ENCODE measurements at regions not wholly inside any gene's neighbourhood (a gene's known extent, or its start where the extent isn't known, plus 50 kb on each side); places are given as distances from the start of the nearest gene placed in this dataset.
A peak's percentile ranks its signal among the peaks of the same experiment; 100 is the strongest.
"Not testable (repeated sequence)": the region's sequence is repeated elsewhere in the genome, so short reads cannot be mapped to it uniquely, and the experiment has no call there.

DNA sequence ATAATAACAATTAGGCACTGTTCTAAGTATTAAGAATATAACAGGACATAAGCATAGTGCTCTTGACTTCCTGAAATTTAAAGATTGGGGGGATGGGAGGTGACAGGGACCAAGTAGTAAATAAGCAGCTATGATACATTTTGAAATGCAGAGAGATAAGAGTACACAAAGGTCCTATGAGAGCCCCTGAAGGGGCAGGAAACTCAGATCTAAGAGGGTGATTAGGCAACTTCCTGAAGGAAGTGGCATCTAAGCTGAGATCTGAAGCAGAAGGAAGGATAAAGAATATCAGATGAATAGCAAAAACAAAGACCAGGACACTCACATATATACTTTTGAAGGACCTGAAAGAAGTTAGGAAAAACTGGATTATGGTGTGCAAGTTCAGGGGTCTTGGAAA is 415.2 kb upstream of the FRG2C start:
- no peak for DNase-seq

DNA sequence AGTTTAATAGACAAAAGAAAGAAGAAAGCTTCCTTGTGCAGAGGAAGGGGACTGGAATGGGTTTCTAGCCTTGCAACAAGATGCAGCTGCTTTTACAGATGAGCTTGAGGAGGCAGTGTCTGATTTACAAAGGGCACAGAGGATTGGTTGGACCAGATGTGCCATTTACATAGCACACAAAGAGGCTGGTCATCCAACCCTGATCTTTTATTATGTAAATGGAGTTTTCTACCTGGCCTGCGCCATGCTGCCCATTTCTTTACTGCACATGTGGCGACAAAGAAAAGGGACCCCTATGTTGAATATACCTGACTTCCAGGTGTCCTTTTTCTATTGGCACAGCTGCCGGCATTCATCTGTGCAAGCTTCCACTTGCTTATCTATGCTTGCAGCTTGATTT is 409.4 kb upstream of the FRG2C start:
- DNase-seq, result peak; percentile 52

DNA sequence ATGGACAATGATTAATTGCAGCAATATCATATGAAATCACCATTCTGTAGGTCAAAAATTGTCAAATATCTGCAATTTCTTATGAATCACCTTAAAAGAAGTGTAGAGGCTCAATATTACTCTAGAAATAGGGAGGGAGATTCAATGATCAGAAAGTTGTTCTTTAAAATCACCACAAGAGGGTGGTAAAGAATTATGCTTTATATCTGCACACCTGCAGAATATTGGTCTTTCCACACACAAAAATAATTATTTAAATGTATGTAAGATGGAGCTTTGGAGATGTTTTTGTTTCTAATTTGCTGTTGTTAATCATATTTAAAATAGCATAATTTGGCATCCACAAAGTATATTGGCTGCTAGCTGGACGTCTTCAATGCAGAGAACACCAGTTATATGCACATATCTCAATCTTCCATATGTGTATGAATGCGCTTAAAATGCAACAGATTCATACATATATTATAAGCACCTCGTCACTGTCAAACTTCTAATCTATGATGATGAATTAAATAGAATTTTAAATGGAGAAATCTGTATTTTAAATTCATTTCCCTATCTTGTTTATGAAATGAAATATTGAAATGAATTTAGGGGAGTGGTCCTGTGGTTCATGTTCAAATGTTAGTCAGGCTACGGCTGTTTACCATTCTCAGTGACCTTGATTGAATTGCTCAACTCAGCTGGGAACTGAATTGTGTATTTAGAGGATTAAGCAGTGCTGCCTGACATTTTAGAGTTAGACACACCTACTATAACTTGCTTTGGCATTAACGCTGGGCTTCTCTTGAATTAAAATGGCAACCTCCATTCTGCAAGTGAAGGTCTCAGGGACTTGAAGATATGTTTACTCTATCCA is 405.1 kb upstream of the FRG2C start:
- DNase-seq, result peak; percentile 23

DNA sequence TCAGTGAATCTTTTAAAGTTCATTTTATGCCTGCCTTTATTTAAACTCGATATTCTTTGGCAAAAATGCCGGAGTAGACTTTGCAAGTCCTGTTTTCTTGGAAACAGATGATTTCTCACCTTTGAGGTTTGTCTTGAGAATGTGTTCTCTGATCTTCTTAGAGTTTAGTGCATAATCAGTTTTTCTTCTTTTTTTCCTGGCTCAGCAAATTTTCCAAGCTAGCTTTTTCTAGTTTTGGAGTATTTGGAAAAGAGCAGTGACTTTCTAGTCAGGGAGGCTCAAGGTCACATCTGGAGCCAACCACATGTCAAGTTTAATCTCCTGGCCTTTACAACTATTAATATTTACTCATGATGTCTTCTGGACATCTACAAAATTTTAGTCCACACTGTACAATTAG is 403.2 kb upstream of the FRG2C start:
- not testable (repeated sequence) for DNase-seq

DNA sequence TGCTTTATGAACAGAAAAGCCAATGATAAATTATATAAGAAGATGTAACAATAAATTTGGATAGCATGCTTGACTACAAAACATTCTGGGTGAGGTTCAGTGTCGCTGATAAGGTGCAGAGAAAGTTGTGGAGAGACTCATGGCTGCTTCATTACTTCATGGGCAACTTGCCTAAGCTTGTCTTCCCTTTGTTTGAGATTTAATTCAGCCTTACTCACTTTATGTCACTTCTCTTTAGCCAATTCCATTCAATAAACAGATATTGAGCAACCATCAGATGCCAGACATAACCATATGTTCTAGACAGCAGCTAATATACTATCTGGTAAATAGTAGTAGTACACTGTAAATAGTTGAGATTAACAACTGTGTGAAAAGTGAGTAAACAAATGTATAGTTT is 401.5 kb upstream of the FRG2C start:
- no peak for DNase-seq

DNA sequence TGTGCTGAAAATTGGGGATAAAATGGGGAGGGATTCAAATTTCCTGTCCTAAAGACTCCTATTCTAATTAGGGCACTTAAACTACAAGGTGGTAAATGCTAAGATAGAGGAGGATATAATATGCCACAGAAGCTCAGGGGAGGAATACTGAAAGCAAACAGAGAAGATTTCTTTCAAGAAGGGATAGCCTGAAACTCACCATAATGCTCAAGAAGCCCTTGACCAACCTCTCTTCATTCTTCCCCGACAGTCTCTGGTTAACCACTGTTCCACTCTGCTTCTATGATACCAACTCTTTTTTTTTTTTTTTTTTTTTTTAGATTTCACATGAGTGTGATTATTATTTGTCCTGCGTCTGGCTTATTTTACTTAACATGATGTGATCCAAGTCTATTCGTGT is 398.2 kb upstream of the FRG2C start:
- DNase-seq, result no peak

DNA sequence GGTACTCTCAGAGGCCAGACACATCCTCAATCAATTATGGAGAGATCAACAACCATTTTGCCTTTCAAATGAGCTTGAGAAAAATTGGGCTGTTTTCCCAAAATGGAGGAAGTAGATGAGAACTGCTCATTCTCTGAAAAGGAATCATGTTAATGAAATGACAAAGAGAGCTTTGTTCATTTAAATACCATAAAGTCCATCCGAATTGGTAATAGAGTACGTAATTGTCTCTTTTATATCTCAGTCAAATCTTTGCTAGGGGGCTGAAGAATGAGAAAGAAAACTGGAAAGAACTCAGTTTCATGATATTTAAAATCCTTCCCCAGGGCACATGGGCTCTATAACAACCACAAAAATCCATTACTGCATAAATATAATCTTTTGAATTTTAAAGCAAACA is 395.6 kb upstream of the FRG2C start:
- not testable (repeated sequence) for DNase-seq

DNA sequence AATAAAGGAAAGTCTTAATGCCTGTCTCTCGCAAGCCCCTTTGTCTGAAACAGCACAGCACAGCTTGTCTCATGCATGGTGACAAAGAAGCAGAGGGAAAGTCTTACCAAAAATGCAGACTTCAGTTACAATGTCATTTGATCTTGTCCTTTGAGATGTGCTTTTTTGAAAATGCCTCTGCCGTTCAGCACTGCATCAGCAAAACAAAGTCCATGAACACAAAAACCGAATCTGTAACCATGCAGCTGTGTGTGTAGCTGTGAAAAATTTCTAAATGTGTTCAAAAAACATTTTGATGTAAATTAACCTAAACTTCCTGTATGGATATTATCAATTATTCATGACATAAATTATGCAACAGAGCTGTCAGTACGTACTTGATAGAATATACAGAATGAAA is 391.9 kb upstream of the FRG2C start:
- not testable (repeated sequence) for DNase-seq

DNA sequence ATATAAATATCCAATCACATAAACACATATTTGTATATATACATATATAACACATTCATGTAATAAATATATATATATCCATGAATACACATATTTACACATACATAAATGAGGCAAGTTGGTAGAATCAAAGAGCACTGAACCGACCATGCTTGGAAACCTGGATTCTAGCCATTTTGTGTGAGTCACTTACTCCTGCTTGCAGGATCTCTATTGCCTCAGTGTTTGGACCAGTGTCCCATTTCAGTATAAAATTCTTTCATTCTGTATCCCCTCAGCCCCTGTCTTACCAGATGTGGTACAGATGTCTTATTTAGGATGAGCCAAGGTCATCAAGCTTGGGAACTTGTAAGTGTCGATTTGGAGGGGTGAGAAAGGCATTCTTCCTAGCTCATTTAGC is 391.4 kb upstream of the FRG2C start:
- no peak for DNase-seq

DNA sequence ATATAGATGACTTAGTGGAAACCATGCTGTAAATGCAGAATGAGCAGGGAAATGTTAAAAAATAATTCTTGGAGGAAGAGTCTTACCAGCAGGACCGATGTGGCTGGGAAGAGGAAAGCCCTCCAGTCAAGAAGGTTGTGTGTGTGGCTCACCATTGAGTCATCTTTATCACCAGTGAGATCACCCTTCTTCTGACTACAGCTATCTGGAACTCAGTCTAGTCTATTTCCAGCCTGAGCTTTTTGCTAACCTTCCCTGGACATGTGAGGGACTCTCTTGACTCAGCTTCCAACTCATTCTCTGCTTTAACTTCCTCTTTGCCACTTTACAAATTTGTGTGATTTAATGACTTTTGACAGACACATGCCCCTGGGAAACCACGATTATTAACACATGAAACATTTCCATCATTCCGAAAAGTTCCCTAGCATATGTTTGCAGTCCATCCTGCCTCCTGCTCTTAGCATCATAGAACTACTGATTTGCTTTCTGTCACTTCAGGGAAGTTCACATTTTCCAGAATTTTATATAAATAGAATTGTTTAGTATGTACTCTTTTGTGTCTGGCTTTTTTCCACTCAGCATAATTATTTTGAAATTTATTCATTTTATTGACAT is 378.5 kb upstream of the FRG2C start:
- not testable (repeated sequence) for DNase-seq

DNA sequence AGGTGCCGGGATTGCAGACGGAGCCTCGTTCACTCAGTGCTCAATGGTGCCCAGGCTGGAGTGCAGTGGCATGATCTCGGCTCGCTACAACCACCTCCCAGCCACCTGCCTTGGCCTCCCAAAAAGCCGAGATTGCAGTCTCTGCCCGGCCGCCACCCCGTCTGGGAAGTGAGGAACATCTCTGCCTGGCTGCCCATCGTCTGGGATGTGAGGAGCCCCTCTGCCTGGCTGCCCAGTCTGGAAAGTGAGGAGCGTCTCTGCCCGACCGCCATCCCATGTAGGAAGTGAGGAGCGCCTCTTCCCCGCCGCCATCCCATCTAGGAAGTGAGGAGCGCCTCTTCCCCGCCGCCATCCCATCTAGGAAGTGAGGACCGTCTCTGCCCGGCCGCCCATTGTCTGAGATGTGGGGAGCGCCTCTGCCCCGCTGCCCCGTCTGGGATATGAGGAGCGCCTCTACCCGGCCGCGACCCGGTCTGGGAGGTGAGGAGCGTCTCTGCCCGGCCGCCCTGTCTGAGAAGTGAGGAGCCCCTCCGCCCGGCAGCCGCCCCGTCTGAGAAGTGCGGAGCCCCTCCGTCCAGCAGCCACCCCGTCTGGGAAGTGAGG is 375.1 kb upstream of the FRG2C start:
- DNase-seq, result not testable (repeated sequence)

DNA sequence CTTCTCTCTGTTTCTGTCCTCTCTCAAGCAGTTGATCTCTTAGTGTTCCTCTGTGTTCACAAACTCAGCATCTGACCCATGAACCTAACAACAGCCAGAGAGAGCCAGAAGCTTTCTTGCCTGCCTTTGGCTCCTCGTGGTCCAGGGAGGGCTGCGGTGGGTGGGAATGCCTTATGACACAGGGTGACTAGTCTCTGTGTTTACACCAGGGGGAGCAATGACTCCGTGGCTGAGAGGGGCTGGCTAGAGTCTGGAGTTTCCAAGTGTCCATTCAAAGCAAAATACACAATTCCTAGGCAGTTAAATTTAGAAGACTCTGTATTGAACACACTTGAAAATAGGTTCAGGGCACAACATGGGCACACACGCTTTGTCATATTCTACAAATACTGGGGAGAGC is 370.0 kb upstream of the FRG2C start:
- DNase-seq, result peak; percentile 4

DNA sequence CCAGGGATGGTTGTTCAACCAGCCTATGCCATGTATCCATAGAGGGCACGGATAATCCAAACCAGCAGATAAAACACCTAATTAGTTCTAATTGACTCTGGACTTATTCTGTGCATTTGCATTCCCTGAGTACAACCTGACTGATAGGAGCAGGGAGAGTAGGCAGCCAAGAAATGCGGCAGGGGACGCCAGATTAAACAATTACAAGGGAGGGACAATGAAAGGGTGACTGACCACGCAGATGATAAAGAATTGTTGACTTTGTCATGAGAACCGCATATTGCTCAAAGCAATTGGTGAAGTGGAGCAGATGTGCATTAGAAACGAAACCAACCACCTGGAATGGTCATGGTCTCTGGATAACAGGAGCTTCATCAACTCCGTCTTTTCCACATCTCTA is 369.1 kb upstream of the FRG2C start:
- peak; percentile 2 for DNase-seq

DNA sequence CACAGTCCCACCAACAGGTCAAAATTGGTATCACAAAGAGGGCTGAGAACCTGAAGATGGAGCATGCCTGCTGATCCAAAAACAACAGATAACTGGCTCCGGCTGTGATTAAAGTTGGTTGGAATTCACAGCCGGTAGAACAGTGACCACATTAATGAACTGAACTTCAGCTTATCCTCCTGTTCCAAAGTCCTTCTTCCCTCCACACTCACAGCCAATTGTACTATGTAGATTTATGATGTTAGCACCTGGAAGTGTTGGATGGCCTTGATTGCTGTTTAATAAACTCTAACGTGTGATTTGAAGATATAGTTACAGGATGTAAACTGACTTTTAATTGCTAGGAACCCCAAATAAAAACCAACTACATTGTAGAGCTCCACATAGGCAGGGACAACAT is 367.3 kb upstream of the FRG2C start:
- DNase-seq, result no peak

DNA sequence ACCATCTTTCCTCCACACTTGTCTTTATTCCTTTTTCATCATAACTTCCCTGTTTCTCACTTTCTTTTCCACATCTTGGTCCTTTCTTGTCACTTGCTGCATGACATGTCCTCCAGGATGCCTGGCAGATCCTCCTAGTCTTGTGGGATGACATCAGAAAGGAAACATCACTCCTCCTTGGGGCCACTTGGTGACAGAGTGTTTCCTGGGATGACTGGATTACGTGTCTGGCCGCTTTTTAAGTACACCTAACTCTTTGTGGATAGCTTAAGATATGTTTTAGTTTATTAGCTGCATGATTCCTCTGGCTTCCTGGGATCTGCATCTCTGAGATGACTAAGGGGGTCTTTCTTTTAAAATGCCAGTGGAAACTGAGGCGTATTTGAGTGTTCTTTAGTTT is 363.5 kb upstream of the FRG2C start:
- no peak for DNase-seq

DNA sequence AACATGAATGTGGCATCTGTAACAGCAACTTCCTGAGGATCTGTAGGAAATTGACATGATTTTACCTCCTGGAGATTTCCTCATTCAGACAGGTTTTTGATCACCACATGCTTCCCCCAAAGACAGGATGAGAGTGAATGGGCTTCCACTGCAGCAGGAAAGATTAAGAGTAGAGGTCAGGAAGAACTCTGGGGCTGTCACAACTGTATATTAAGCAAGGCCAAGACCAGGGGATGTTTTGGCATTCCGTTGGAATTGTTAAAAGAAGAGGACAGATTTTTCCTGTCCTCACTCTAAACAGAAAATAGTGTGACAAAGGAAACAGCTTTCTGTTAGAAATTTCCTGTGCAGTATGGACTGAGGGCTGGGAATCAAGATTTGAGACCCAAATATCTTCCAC is 363.1 kb upstream of the FRG2C start:
- not testable (repeated sequence) for DNase-seq

DNA sequence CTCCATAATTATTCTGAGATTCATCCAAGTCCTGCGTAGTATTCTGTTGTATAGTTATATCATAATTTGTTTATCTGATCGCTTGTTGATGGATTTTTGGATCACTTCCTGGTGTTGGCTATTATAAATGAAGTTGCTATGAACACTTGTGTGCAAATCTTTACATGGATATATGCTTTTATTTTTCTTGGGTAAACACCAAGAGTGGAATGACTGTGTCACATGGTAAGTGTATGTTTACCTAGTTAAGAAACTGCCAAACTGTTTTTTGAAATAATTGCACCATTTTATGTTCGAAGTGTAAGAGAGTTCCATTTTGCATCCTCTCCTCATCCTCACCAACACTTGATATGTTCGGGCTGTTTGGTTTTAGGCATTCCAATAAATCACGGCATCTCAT is 360.4 kb upstream of the FRG2C start:
- no peak for DNase-seq

DNA sequence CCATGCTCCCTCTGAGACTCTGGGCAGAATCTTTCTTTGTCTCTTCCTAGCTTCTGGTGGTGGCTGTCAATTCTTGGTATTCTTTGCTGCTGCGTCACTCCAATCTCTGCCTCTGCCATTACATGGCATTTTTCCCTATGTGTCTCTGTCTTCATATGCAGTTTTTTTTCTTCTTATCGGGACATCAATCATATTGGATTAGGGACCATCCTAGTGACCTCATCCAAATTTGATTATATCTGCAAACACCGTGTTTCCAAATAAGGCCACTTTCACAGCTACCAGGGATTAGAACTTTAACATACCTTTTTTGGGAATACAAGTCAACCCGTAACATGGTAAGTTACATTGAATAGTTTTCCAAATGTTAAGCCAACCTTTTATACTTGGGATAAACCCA is 358.2 kb upstream of the FRG2C start:
- no peak for DNase-seq

DNA sequence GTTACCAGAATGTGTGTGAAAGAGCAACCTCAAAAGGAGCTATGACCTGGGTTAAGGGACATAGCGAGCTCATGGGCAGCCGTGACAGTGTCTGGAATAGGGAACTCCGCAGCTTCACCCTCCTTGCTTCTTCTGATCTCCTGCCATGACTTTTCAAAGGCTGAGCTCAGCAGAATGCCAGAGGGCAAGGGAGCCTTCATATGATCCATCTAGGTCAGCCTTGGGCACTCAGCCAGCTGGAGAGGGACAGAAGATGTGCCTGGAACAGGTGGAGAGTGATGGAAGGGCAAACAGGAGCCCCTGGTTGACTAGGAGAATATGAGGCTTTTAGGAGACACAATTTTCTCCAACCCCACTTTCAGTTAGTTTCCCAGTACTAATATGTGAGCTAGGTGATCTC is 352.8 kb upstream of the FRG2C start:
- DNase-seq, result not testable (repeated sequence)

DNA sequence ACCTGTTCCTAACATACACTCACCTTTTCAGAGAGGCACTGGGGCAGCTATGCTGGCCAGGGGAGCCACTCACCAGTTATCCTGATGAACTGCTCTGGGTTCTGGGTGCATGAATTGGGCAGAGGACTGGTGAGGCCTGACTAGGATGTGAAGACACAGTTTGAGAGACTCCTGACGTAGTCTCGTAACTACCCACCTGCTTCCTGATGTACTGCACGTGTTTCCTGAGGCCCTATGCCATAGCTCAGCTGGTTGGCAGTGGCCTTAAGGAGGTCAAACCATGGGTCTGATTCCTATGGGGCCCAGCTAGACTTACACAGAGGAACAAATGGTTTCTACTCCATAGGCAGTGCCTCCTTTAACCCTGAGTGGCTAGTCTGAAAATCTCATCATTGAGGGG is 351.7 kb upstream of the FRG2C start:
- DNase-seq, result not testable (repeated sequence)

DNA sequence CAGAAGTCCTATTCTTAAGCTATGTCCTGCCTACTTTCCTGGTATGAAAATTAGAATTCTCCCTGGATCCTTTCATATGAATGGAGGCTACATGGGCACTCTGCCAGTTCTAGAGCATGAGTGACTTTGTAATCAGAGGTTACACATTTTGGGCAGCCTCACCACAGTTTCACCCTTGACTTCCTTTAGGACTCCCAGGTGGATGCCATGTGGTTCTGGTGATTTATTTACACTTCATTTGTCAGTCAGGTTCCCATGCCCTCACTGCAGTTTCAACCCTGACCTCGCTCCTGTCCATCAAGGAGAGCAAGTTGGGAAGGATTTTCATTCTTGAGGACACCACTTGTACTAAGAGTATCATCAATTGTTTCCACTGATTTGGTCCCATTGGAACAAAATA is 344.4 kb upstream of the FRG2C start:
- DNase-seq, result not testable (repeated sequence)

DNA sequence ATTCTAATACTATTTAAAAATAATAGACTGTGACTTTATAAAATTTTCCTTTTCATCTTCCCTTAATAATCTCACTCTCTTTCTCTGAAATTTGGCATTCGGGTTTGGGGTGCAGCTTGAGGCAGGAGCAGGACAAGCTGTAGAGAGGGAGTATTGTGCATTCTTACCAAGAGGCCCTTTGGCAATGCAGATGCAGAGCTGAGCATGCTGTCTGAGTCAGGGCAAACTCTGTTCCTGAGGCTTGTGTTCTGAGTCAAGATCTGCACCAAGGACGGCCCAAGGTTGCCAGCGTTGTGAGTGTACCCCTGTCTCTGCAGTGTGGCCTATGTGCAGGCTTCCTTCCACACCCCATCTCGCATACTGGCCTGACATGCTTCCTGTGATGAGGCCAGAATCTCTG is 343.8 kb upstream of the FRG2C start:
- no peak for DNase-seq

DNA sequence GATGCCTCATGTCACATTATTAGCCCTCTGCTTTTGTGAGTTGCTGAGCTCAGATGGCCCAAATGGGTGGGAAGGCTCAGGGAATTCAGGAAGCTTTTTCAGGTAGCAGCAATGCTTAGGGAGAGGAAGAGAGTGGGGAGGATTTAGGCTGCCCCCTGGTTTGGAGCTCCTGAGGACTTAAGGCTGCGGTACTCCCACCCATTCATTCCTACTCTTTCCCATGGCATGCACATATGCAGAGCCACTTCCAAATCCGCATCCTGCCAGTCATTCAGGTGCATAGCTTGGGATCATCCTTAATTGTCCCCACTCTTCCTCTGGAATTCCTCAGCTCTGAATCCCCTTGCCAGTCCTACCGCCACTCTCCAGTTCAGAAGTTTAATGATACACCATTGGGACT is 343.1 kb upstream of the FRG2C start:
- DNase-seq, result no peak

DNA sequence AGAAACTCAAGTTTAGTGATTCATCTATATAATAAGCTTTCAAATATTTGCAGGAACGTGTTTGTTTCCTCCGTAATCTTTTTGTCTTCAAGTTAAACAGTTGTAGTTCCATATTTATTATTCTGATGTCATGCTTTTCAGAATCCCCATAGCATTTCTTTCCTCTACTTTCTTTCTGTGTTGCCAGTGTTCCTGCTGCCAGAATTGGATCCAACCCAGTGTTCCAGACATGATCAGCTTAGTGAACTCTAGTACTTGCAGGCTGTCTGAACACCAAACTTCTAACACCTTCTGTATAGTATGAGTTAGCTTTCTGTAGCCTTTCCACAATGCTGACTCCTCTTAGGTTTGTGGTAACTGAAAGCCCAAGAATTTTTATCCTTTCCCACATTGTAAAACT is 340.2 kb upstream of the FRG2C start:
- DNase-seq, result not testable (repeated sequence)

All from NCI-H69 (cell line).